Inflammatory macrophage treated with lipopolysaccharide for 4 hours (primary cell): ENCODE measurements at regions not wholly inside any gene's neighbourhood (a gene's known extent, or its start where the extent isn't known, plus 50 kb on each side); places are given as distances from the start of the nearest gene placed in this dataset.
"Not testable (repeated sequence)": the region's sequence is repeated elsewhere in the genome, so short reads cannot be mapped to it uniquely, and the experiment has no call there.

Experiments used
- DNase-seq: peaks from one replicate; pipeline ENCODE4 v3.0.0-alpha.2; 2020

DNA sequence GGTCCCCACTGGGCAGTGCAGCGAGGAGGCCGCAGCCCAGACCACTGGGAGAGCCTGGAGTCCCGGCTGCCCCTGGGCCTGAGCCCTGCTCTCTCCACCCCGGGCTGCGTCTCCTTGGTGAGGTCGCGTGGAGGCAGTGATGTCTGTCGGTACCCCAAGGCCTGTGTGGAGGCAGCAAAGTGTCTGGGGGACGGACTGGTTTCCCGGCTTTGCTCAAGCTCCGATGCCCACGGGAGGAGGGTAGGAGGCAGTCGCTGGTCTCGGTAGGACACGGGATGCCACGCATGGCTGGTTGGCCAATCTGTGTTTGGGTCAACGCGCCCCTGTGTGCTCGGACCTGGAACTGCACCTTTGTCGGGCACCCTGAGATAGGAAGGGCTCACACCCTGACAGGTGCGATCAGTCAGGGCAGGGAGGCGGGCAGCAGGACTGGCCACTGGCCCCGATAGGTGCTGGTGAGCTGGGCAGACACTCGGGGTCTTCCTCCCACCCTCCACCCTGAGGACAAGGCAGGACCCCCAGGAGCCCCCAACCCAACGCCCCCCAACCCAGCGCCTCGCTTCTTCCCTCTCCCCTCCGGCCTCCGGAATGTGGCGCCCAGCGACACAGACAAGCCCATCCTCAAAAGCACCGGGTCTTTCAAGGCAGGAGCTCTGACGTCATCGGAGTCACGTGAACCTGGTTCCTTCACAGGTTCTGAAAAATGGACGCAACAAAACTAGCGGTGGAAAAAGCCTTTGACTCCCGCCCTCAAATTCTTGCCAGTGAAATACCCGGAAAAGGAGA, 288.6 kb downstream of the NDUFA10 start:
- no peak for DNase-seq

GRCh38 chr2:239735829-239736357, 289.2 kb downstream of the NDUFA10 start:
- DNase-seq = no peak

DNA sequence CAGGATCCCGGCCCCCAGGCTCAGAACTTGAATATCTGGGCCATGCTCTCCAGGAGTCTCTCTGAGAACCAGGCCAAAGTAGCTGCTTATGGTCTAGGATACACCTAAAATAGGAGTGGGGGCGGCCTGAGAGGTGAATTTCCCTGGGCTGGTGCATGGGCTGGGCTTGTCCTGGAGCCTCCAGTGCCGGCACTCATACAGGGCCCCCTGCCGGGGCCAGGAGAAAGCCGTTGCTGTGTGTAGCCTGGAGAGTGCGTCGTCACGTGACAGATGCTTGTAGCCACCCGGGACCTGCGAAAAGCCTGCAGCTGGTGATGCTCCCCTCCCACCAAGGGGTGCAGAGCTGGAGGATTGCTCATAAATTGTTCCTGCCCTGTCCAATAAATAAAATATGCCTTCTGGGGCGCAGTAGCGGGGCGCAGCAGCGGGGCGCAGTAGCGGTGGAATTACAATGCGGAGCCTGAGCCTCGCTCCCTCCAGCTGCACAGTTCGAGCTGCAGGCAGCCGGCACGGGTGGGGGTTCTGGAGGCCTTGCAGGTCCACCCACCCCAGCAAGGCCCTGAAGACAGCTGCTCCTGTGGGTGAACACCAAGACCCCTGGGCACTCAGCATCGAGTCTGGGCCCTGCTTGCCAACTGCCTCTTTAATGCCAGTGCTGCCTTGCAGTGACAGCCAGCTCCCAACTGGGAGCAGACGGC, 289.9 kb downstream of the NDUFA10 start:
- no peak for DNase-seq

GRCh38 chr2:239734436-239735005, 290.6 kb downstream of the NDUFA10 start:
- no peak for DNase-seq

DNA sequence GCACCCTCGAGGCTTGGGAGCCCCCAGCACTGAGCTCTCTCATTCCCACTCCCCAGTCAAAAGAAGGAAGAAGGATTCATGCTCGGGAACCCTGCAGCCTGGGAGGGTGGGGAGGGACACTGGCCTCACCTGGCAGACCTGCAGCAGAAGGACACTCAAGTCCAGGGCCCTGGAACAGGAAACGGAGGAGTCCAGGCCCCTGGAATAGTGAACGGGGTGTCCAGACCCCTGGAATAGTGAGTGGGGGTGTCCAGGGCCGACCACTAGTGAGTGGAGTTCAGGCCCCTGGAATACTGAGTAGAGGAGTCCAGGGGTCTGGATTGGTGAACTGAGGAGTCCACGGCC, 292.5 kb downstream of the NDUFA10 start:
- no peak for DNase-seq

GRCh38 chr2:239731998-239732665, 293.0 kb downstream of the NDUFA10 start:
- DNase-seq = no peak

DNA sequence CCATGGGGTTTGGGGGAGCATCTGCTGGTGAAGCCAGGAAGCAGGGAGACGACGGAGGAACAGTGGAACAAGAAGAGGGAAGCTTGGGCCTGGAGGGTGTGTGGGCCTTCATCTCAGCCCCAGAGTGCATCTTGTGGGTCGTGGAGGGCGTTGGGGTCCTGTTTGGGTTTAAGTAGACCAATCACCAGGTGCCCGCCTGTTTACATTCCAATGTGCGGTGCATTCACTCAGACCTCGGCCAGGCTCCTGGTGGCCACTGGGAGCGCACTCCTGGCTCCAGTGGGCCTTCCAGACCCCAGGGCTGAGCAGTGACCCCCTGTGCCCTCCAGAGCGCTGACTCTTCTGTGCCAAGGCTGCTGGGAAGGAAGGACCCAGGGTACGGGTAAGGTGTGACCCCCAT, 293.7 kb downstream of the NDUFA10 start:
- no peak for DNase-seq

- DNase-seq = no peak
Measured at GRCh38 chr2:239730897-239731296, 294.2 kb downstream of the NDUFA10 start.

- DNase-seq = not testable (repeated sequence)
Measured at GRCh38 chr2:239730567-239730882, 294.6 kb downstream of the NDUFA10 start.

- DNase-seq = no peak
Measured at GRCh38 chr2:239729681-239730566, 295.2 kb downstream of the NDUFA10 start.

DNA sequence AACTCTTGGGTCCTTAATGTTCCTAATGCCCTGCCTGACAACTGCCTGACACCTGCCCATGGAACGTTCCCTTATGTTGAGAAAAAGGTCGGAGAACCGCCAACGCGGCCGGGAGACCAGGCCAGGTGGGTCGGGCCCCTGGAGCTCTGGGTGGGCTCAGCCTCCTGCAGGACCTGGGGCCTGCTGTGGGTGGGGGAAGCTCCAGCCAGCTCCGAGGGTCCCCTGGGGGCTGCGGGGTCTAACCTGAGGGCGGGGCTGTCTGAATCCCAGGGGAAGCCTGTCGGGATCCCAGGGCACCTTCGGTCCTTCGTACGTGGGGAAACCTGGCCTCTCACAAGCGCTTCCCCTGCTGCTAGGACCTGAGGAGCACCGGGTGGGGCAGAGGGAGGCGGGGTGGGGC, 296.0 kb downstream of the NDUFA10 start:
- no peak for DNase-seq

- no peak for DNase-seq
Measured at GRCh38 chr2:239728751-239729150, 296.4 kb downstream of the NDUFA10 start.

GRCh38 chr2:239727776-239728600, 297.2 kb downstream of the NDUFA10 start:
- DNase-seq = no peak

GRCh38 chr2:239727182-239727775, 297.9 kb downstream of the NDUFA10 start:
- no peak for DNase-seq

DNA sequence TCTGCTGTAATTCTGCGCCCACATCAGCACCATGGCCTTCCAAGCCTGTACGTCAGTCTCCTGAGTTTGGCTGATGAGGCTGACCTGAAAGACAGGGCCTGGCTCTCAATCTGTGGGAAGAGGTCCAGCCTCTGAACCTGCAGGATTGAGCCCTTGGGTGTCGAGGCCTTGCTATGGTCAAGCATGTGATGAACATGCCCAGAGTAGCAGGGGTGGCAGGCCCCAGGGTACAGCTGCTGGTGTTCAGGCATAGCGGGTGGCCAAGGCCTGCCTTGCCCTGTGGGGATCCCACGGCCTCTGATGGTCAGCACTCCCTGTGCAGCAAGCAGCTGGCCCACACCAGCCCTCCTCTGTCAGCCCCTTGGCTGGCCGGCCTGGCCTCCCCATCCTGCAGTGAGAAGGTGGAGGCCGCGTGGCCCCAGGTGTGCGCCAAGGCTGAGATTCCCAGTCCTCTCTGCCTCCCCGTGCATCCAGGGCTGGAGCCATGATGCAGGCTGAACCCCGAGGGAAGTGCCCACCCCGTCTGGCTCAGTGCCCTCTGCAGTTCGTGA, 298.4 kb downstream of the NDUFA10 start:
- no peak for DNase-seq

- DNase-seq = no peak
Measured at GRCh38 chr2:239726091-239726591, 299.0 kb downstream of the NDUFA10 start.

GRCh38 chr2:239725551-239725890, 299.6 kb downstream of the NDUFA10 start:
- DNase-seq = no peak

DNA sequence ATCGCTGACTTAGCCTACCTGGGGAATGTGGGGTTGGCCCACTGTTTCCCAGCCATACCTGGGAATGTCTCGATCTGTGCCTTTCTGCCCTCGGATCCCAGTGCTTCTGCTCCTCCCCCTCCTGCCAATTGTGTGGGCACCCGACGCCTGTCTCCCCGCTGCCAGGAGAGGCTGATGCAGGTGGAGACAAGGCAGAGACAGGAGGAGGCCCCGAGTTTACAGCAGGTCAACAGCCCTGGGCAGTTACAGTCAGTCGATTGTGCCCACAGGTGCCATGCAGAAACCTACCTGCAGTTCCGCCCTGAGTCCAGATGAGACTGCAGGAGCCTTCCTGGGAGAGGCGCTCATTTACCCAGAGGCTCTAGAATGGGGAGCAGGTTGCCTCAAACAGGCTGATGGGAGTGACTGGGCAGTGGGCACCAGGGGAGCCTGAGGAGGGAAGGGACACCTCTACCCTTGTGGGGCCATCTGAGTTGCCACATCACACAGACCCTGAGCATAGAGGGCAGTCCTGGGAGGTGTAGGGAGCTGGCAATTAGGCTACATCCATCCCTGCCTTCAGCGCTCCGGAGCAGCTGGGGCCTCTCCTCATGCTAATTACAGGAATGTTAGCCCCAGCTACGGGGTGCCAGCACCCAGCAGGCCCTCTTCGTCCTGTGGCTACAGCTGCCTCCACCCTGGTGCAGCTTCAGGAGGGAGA, 300.1 kb downstream of the NDUFA10 start:
- no peak for DNase-seq

- no peak for DNase-seq
Measured at GRCh38 chr2:239724194-239724849, 300.8 kb downstream of the NDUFA10 start.
